Breast epithelium (tissue), 3 donors: ENCODE measurements at regions not wholly inside any gene's neighbourhood (a gene's known extent, or its start where the extent isn't known, plus 50 kb on each side); places are given as distances from the start of the nearest gene placed in this dataset.

Source experiments
- POLR2A ChIP-seq: fragments of 450-650 bp; IDR thresholded peaks from one replicate; pipeline ENCODE4 v1.6.1; 2016; ENCODE audit warnings: antibody characterized with exemption, mild to moderate bottlenecking, moderate library complexity
- TF ChIP-seq, protein P1 (sequence below), 3 donors: fragments of 450-650 bp; IDR thresholded peaks; one replicate each; pipeline ENCODE4 v1.5.1; 2016 to 2017; ENCODE audit warnings: antibody characterized with exemption in 3 of 3, mild to moderate bottlenecking in 3 of 3, moderate library complexity in 3 of 3

GRCh38 chr11:39807904-39808303 is 1651.5 kb downstream of the LRRC4C start:
- TF ChIP-seq, protein P1, sequence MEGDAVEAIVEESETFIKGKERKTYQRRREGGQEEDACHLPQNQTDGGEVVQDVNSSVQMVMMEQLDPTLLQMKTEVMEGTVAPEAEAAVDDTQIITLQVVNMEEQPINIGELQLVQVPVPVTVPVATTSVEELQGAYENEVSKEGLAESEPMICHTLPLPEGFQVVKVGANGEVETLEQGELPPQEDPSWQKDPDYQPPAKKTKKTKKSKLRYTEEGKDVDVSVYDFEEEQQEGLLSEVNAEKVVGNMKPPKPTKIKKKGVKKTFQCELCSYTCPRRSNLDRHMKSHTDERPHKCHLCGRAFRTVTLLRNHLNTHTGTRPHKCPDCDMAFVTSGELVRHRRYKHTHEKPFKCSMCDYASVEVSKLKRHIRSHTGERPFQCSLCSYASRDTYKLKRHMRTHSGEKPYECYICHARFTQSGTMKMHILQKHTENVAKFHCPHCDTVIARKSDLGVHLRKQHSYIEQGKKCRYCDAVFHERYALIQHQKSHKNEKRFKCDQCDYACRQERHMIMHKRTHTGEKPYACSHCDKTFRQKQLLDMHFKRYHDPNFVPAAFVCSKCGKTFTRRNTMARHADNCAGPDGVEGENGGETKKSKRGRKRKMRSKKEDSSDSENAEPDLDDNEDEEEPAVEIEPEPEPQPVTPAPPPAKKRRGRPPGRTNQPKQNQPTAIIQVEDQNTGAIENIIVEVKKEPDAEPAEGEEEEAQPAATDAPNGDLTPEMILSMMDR (IDR thresholded peaks at IDR 0.05): no peak
- no peak for TF ChIP-seq POLR2A
